H1 (cell line): ENCODE measurements at regions not wholly inside any gene's neighbourhood (a gene's known extent, or its start where the extent isn't known, plus 50 kb on each side); places are given as distances from the start of the nearest gene placed in this dataset.

Experiments used
- CTCF ChIA-PET: fragments of 300-600 bp; sonication (Branson Sonifier 250); formaldehyde crosslinking; loops from one replicate; lab custom pipeline; 2021; ENCODE audit not compliant: partially characterized antibody; lab: Charles Lee
- POLR2A ChIA-PET: fragments of 300-600 bp; sonication (Branson Sonifier 250); formaldehyde crosslinking; loops from one replicate; lab custom pipeline; 2021; ENCODE audit warnings: inconsistent platforms; ENCODE audit not compliant: partially characterized antibody; lab: Charles Lee
- DNase-seq, 2 experiments: peaks; one replicate each; pipeline versions ENCODE4 v3.0.0 to v3.0.0-alpha.2; 2010 to 2022; ENCODE audit warnings: low spot score in 2 of 2, low read depth in 1 of 2, mixed read lengths in 1 of 2
- FAIRE-seq: peaks from 2 replicates; lab custom pipeline; 2011; peaks lifted over from hg19 to GRCh38; lab: Jason Lieb, UNC
- H2AFZ ChIP-seq: 2 replicates; pipeline ENCODE4 v1.8.1; 2012; ENCODE audit warnings: low read length, inconsistent platforms
- H2AK5ac ChIP-seq: 2 replicates; pipeline ENCODE4 v1.6.1; 2013; ENCODE audit warnings: low read depth, low read length
- H2BK120ac ChIP-seq: replicated peaks from 2 replicates; pipeline ENCODE3; 2013; ENCODE audit warnings: low read depth, low read length, inconsistent platforms
- H2BK12ac ChIP-seq: 2 replicates; pipeline ENCODE4 v1.6.1; 2013; ENCODE audit warnings: low read depth, low read length
- H2BK15ac ChIP-seq: 2 replicates; pipeline ENCODE4 v1.6.1; 2013; ENCODE audit warnings: low read length
- H2BK20ac ChIP-seq: 2 replicates; pipeline ENCODE4 v1.6.1; 2013; ENCODE audit warnings: low read length
- H2BK5ac ChIP-seq: 2 replicates; pipeline ENCODE4 v1.6.1; 2013; ENCODE audit warnings: low read depth, low read length
- H3K14ac ChIP-seq: 2 replicates; pipeline ENCODE4 v1.6.1; 2013; ENCODE audit warnings: inconsistent platforms; ENCODE audit not compliant: insufficient read length
- H3K18ac ChIP-seq: 2 replicates; pipeline ENCODE4 v1.6.1; 2013; ENCODE audit warnings: low read length; ENCODE audit errors: extremely low read depth
- H3K23ac ChIP-seq: 2 replicates; pipeline ENCODE4 v1.6.1; 2013; ENCODE audit warnings: inconsistent platforms; ENCODE audit not compliant: insufficient read length
- H3K23me2 ChIP-seq: 2 replicates; pipeline ENCODE4 v1.6.1; 2013; ENCODE audit warnings: low read depth, low read length
- H3K27ac ChIP-seq: 2 replicates; pipeline ENCODE4 v1.6.1; 2011; ENCODE audit warnings: low read depth, low read length, inconsistent platforms
- H3K27me3 ChIP-seq, 4 experiments: replicated peaks in 1 of 4; 1 replicate in 1 of 4; 2 replicates in 3 of 4; pipeline versions ENCODE4 v1.6.1 to v1.8.1; 2011 to 2013; ENCODE audit warnings: low read length in 3 of 4, mild to moderate bottlenecking in 3 of 4, inconsistent platforms in 2 of 4, mixed read lengths in 2 of 4, moderate library complexity in 1 of 4; ENCODE audit not compliant: control insufficient read depth in 3 of 4, insufficient read depth in 3 of 4; ENCODE audit errors: extremely low read depth in 1 of 4
- H3K36me3 ChIP-seq, 4 experiments: 2 replicates each; pipeline versions ENCODE4 v1.6.1 to v1.8.1; 2011 to 2013; ENCODE audit warnings: mild to moderate bottlenecking in 4 of 4, low read length in 3 of 4, moderate library complexity in 2 of 4, control low read depth in 1 of 4, inconsistent platforms in 1 of 4; ENCODE audit not compliant: insufficient read depth in 4 of 4, control insufficient read depth in 2 of 4
- H3K4ac ChIP-seq: replicated peaks from 2 replicates; pipeline ENCODE3; 2013; ENCODE audit warnings: low read length, low read depth, mixed read lengths, inconsistent platforms; ENCODE audit not compliant: insufficient read length
- H3K4me1 ChIP-seq, 4 experiments: replicated peaks in 1 of 4; 1 replicate in 1 of 4; 2 replicates in 3 of 4; pipeline versions ENCODE4 v1.6.1 to v1.8.1; 2011 to 2013; ENCODE audit warnings: low read length in 3 of 4, inconsistent platforms in 2 of 4, mixed read lengths in 1 of 4; ENCODE audit not compliant: insufficient read depth in 4 of 4, control insufficient read depth in 3 of 4
- H3K4me2 ChIP-seq, 2 experiments: 2 replicates each; pipeline versions ENCODE4 v1.6.1 to v1.8.1; 2011 to 2013; ENCODE audit warnings: low read depth in 2 of 2, low read length in 2 of 2, control low read depth in 1 of 2, inconsistent platforms in 1 of 2, mild to moderate bottlenecking in 1 of 2; ENCODE audit not compliant: insufficient read depth in 1 of 2
- H3K4me3 ChIP-seq, 4 experiments: fragments of 200-600, 300-600 bp in 1 of 4; sonication (generic), shearing (Covaris generic), sonication (Bioruptor Twin) in 1 of 4; 2 replicates each; pipeline versions ENCODE4 v1.5.1 to v1.8.1; 2011 to 2016; ENCODE audit warnings: low read length in 4 of 4, low read depth in 3 of 4, control low read depth in 2 of 4, inconsistent platforms in 2 of 4, mild to moderate bottlenecking in 2 of 4, mixed read lengths in 1 of 4, moderate library complexity in 1 of 4; ENCODE audit not compliant: insufficient read depth in 2 of 4; ENCODE audit errors: extremely low read depth in 1 of 4
- H3K56ac ChIP-seq: replicated peaks from 2 replicates; pipeline ENCODE3; 2013; ENCODE audit warnings: low read depth, mild to moderate bottlenecking, mixed read lengths, low read length, inconsistent platforms; ENCODE audit not compliant: insufficient read length
- H3K79me1 ChIP-seq: 2 replicates; pipeline ENCODE4 v1.6.1; 2013; ENCODE audit warnings: low read depth, low read length, control low read depth
- H3K79me2 ChIP-seq, 2 experiments: 2 replicates each; pipeline versions ENCODE4 v1.6.1 to v1.8.1; 2012 to 2013; ENCODE audit warnings: low read length in 2 of 2, mild to moderate bottlenecking in 2 of 2, inconsistent platforms in 1 of 2; ENCODE audit not compliant: insufficient read depth in 2 of 2, control insufficient read depth in 1 of 2
- H3K9ac ChIP-seq, 4 experiments: replicated peaks in 1 of 4; 1 replicate in 1 of 4; 2 replicates in 3 of 4; pipeline versions ENCODE4 v1.6.1 to v1.8.1; 2011 to 2013; ENCODE audit warnings: low read depth in 3 of 4, low read length in 3 of 4, control low read depth in 2 of 4, mild to moderate bottlenecking in 2 of 4, moderate library complexity in 2 of 4, inconsistent platforms in 1 of 4; ENCODE audit errors: extremely low read depth in 1 of 4
- H3K9me3 ChIP-seq, 2 experiments: 2 replicates each; pipeline versions ENCODE4 v1.6.1 to v1.8.1; 2012 to 2013; ENCODE audit warnings: mild to moderate bottlenecking in 2 of 2, moderate library complexity in 2 of 2, control low read depth in 1 of 2, inconsistent platforms in 1 of 2, low read depth in 1 of 2, low read length in 1 of 2, mixed read lengths in 1 of 2; ENCODE audit not compliant: insufficient read depth in 2 of 2
- H4K20me1 ChIP-seq, 2 experiments: replicated peaks in 1 of 2; 2 replicates each; pipeline versions ENCODE3 to v1.8.1; 2011 to 2013; ENCODE audit warnings: inconsistent platforms in 2 of 2, low read length in 2 of 2, mild to moderate bottlenecking in 1 of 2; ENCODE audit not compliant: insufficient read depth in 2 of 2, control insufficient read depth in 1 of 2
- H4K5ac ChIP-seq: 2 replicates; pipeline ENCODE4 v1.6.1; 2013; ENCODE audit warnings: low read length, low read depth, mixed read lengths, inconsistent platforms; ENCODE audit not compliant: insufficient read length
- H4K8ac ChIP-seq: 2 replicates; pipeline ENCODE4 v1.8.0; 2013; ENCODE audit warnings: mild to moderate bottlenecking, moderate library complexity, low read length, inconsistent platforms; ENCODE audit not compliant: insufficient read depth; ENCODE audit errors: extremely low read depth
- H4K91ac ChIP-seq: replicated peaks from 2 replicates; pipeline ENCODE3; 2013; ENCODE audit warnings: low read length, mixed read lengths, inconsistent platforms; ENCODE audit not compliant: insufficient read length
- BCL11A ChIP-seq, 2 experiments: IDR thresholded peaks; one replicate each; pipeline ENCODE4 v1.6.1; 2011; ENCODE audit warnings: low read depth in 2 of 2, low read length in 2 of 2, mild to moderate bottlenecking in 2 of 2
- CBX8 ChIP-seq: fragments of 300-800, 300-1000 bp; sonication (generic); IDR thresholded peaks from 2 replicates; pipeline ENCODE4 v1.7.1; 2016; ENCODE audit warnings: low read depth, low read length, borderline replicate concordance
- CEBPB ChIP-seq: IDR thresholded peaks from 2 replicates; pipeline ENCODE4 v1.6.1; 2012; ENCODE audit warnings: low read depth, low read length
- CTBP2 ChIP-seq: IDR thresholded peaks from 2 replicates; pipeline ENCODE4 v1.7.0; 2011; ENCODE audit warnings: borderline replicate concordance, mild to moderate bottlenecking, moderate library complexity, mixed read lengths, low read length; ENCODE audit not compliant: insufficient read depth, insufficient read length
- EGR1 ChIP-seq: IDR thresholded peaks from 2 replicates; pipeline ENCODE4 v1.6.1; 2011; ENCODE audit warnings: low read depth, low read length, borderline replicate concordance
- FOSL1 ChIP-seq: IDR thresholded peaks from 2 replicates; pipeline ENCODE4 v1.6.1; 2011; ENCODE audit warnings: mild to moderate bottlenecking, low read depth, low read length, moderate library complexity; ENCODE audit not compliant: insufficient read depth
- GABPA ChIP-seq: IDR thresholded peaks from 2 replicates; pipeline ENCODE4 v1.6.1; 2011; ENCODE audit warnings: mild to moderate bottlenecking, low read length, moderate library complexity, borderline replicate concordance; ENCODE audit not compliant: insufficient read depth
- JUN ChIP-seq: IDR thresholded peaks from 2 replicates; pipeline ENCODE4 v1.6.1; 2011; ENCODE audit warnings: low read depth, mild to moderate bottlenecking, improper control_type of control experiment, low read length
- RAD21 ChIP-seq, 2 experiments: IDR thresholded peaks in 1 of 2; conservative IDR thresholded peaks in 1 of 2; 2 replicates each; pipeline ENCODE4 v1.6.1; 2011; ENCODE audit warnings: low read depth in 2 of 2, low read length in 2 of 2, improper control_type of control experiment in 1 of 2, inconsistent platforms in 1 of 2, mild to moderate bottlenecking in 1 of 2, moderate library complexity in 1 of 2
- RFX5 ChIP-seq: IDR thresholded peaks from 2 replicates; pipeline ENCODE4 v1.6.1; 2011; ENCODE audit warnings: low read depth, low read length, improper control_type of control experiment, borderline replicate concordance
- SP2 ChIP-seq: IDR thresholded peaks from 2 replicates; pipeline ENCODE4 v1.6.1; 2012; ENCODE audit warnings: mild to moderate bottlenecking, low read length, inconsistent platforms
- SUZ12 ChIP-seq: fragments of 200-600 bp; sonication (generic); IDR thresholded peaks from 2 replicates; pipeline ENCODE4 v1.6.1; 2012; ENCODE audit warnings: mild to moderate bottlenecking, inconsistent platforms, low read length, moderate library complexity, mixed read lengths
- TAF7 ChIP-seq: optimal IDR thresholded peaks from 2 replicates; pipeline ENCODE3; 2011; ENCODE audit warnings: low read depth, mild to moderate bottlenecking, inconsistent platforms, low read length, moderate library complexity, borderline replicate concordance
- ZNF274 ChIP-seq: IDR thresholded peaks from 2 replicates; pipeline ENCODE4 v1.7.0; 2012; ENCODE audit warnings: low read length, borderline replicate concordance; ENCODE audit errors: extremely low read depth
- WGBS, 2 experiments: shearing (Covaris generic) in 1 of 2; methylation state at CpG; one replicate each; pipeline versions ENCODE4 v1.1.6 to v1.1.7; 2013 to 2015; ENCODE audit warnings: low lambda C conversion rate in 2 of 2, mixed read lengths in 2 of 2, inconsistent platforms in 1 of 2, low coverage in 1 of 2, missing lambda C conversion rate in 1 of 2; ENCODE audit not compliant: insufficient replicate concordance in 2 of 2, insufficient coverage in 1 of 2, insufficient read length in 1 of 2; ENCODE audit errors: extremely low coverage in 1 of 2, missing lambda C conversion rate in 1 of 2; 5-methylcytosine and 5-hydroxymethylcytosine counted together
- TF ChIP-seq, protein P1 (sequence below): IDR thresholded peaks from 2 replicates; pipeline ENCODE4 v1.6.1; 2012; ENCODE audit warnings: inconsistent platforms

DNA sequence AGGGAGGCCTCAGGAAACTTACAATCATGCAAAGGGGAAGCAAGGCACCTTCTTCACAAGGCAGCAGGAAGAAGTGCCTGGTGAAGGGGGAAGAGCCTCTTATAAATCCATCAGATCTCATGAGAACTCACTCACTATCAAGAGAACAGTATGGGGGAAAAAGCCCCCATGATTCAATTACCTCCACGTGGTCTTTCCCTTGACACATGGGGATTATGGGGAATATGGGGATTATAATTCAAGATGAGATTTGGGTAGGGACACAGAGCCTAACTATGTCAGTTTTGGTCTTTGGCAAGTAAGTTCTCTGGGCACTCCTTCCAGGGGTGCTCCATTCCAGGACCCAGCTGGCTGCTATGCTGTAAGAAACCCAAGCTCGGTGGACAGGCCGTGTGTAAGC, 275.3 kb upstream of the TUT7 start:
- no peaks in the 10 kb centered on the region for H3K23me2 ChIP-seq
- H3K23ac ChIP-seq: no peak overlapping the region
- H4K5ac ChIP-seq: no peak overlapping the region
- no peak overlapping the region for H4K8ac ChIP-seq
- no peaks in the 10 kb centered on the region for H3K4me1 ChIP-seq
- H3K27me3 ChIP-seq: no peaks in the 10 kb centered on the region
- H4K20me1 ChIP-seq: no peaks in the 10 kb centered on the region
- no peak overlapping the region for H3K18ac ChIP-seq
- no peak overlapping the region for H3K14ac ChIP-seq
- H3K56ac ChIP-seq: no peak overlapping the region
- H3K36me3 ChIP-seq: no peaks in the 10 kb centered on the region
- no peak overlapping the region for H2BK120ac ChIP-seq
- no peak overlapping the region for H2AK5ac ChIP-seq
- H3K9me3 ChIP-seq: no peaks in the 10 kb centered on the region
- H3K27ac ChIP-seq: no peak overlapping the region
- WGBS, 2 experiments: 91% methylated on average over 3 of the region's 3 CpGs; no CpG with 5 or more reads in 1 of the 2 experiments
- H3K9ac ChIP-seq: no peak overlapping the region
- ChIA-PET POLR2A (no interaction called here), CTCF (interaction anchor here (4.7 kb wide), 1 partner anchor 8 kb away, joined by 33 read pairs; no protein-coding TSS in a partner anchor)
- no peak overlapping the region for H4K91ac ChIP-seq
- H2BK12ac ChIP-seq: no peak overlapping the region
- H3K4ac ChIP-seq: no peak overlapping the region
- H2BK5ac ChIP-seq: no peak overlapping the region
- DNase-seq (no peak), FAIRE-seq (no peak)
- H2BK20ac ChIP-seq: no peak overlapping the region
- no peak overlapping the region for H3K4me2 ChIP-seq
- no peak overlapping the region for H2BK15ac ChIP-seq
- H2AFZ ChIP-seq: no peak overlapping the region
- H3K79me1 ChIP-seq: no peaks in the 10 kb centered on the region
- H3K79me2 ChIP-seq: no peaks in the 10 kb centered on the region
- H3K4me3 ChIP-seq: no peak overlapping the region
- TF ChIP-seq RAD21 (IDR thresholded peaks at IDR 0.05 in 1 of 2, conservative IDR thresholded peaks at IDR 0.05 in 1 of 2; ENCODE audit: low read depth in 2 of 2, low read length in 2 of 2): no peak
- TF ChIP-seq GABPA: no peak
- TF ChIP-seq, protein P1, sequence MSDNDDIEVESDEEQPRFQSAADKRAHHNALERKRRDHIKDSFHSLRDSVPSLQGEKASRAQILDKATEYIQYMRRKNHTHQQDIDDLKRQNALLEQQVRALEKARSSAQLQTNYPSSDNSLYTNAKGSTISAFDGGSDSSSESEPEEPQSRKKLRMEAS: no peak
- TF ChIP-seq ZNF274: no peak
- no peak for TF ChIP-seq BCL11A (IDR thresholded peaks at IDR 0.05; ENCODE audit: low read depth in 2 of 2, low read length in 2 of 2)
- no peak for TF ChIP-seq SP2
- TF ChIP-seq JUN: no peak
- TF ChIP-seq FOSL1: no peak
- TF ChIP-seq CEBPB: no peak
- TF ChIP-seq TAF7: no peak
- no peak for TF ChIP-seq EGR1
- TF ChIP-seq CTBP2: no peak
- no peak for TF ChIP-seq RFX5
- no peak for TF ChIP-seq SUZ12
- TF ChIP-seq CBX8: no peak
